ENCODE measurements at regions not wholly inside any gene's neighbourhood (a gene's known extent, or its start where the extent isn't known, plus 50 kb on each side); places are given as distances from the start of the nearest gene placed in this dataset.

DNA sequence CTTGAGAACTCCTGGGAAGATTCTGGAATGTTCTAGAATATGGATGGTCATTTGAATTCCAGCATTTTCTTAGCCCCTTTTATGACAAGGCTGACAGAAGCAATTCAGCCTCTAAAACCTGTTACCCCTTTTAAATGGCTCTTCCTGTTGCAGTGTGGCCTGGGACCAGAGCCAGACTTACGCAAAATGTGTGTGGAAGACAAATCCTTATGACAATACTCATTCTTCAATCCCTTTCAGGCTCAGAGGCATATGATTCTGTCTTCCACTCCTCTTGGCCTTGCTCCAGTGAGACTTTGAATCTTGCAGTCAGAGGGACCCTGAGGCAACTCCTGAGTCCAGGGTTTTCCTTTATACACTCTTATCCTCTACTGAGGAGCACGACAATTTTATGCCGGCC, 287.0 kb downstream of the CLIC5 start:
- H3K4me3 ChIP-seq (ENCODE audit: low read depth, low read length) = no peak overlapping the region
- DNase-seq (ENCODE audit: low read depth) = no peak
- TF ChIP-seq, protein P1, sequence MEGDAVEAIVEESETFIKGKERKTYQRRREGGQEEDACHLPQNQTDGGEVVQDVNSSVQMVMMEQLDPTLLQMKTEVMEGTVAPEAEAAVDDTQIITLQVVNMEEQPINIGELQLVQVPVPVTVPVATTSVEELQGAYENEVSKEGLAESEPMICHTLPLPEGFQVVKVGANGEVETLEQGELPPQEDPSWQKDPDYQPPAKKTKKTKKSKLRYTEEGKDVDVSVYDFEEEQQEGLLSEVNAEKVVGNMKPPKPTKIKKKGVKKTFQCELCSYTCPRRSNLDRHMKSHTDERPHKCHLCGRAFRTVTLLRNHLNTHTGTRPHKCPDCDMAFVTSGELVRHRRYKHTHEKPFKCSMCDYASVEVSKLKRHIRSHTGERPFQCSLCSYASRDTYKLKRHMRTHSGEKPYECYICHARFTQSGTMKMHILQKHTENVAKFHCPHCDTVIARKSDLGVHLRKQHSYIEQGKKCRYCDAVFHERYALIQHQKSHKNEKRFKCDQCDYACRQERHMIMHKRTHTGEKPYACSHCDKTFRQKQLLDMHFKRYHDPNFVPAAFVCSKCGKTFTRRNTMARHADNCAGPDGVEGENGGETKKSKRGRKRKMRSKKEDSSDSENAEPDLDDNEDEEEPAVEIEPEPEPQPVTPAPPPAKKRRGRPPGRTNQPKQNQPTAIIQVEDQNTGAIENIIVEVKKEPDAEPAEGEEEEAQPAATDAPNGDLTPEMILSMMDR (IDR thresholded peaks at IDR 0.05; ENCODE audit: low read depth, low read length, missing control alignments) = no peak
- in situ Hi-C loops (cut with HindIII; ENCODE audit: low sequenced_read_pairs) = no loop called here

DNA sequence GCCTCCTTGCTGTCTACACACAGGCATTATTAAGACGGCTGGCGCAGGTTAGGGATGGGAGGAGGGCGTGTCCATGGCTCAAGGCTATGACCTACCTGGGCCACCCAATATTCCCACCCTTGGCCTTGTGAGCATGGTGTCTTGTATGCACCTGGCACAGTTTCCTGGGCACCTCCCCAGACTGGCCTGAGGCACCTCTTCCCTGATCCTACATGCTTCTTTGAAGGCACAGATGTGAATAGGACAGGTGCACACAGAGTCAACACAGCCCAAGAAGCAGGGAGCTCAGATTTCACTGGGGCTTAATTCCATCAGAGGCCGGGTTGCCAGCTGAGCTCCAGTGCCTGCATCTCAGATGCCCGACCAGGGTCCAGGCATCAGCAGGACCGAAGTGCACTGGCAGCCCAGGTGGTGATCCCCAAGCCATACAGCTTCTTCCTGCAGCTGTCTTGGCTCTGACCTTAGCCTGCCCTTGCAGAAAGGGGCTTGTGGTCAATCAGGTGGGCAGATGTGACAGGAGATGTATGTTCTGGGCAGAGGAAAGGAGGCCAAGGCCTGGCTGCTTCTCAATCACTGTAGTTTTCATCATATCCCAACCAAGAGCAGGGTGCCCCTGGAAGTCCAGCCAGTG, 287.7 kb downstream of the CLIC5 start:
- in situ Hi-C loops (cut with HindIII; ENCODE audit: low sequenced_read_pairs) = no loop called here
- no peak for DNase-seq (ENCODE audit: low read depth)
- no peak overlapping the region for H3K4me3 ChIP-seq (ENCODE audit: low read depth, low read length)
- TF ChIP-seq, protein P1 (IDR thresholded peaks at IDR 0.05; ENCODE audit: low read depth, low read length, missing control alignments) = no peak

DNA sequence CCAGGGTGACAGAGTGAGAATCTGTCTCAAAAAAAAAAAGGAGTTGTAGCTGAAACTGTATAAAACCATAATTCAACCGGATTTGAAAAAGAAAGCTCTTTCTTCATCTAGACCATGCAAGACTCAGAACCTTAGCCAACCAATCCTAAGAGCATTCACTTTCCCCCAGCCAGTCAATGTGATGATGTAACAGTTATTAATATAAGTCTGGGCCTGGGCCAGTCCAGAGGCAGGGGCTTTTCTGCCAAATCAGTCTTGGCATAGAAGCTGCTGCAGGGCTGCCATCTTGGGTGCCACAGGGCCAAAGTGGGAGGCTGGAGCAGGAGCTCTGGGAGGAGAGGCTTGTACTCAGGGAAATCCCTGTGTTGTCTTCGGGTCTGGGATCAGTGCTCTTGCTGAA, 288.4 kb downstream of the CLIC5 start:
- DNase-seq (ENCODE audit: low read depth) = no peak
- no peak overlapping the region for H3K4me3 ChIP-seq (ENCODE audit: low read depth, low read length)
- TF ChIP-seq, protein P1 (IDR thresholded peaks at IDR 0.05; ENCODE audit: low read depth, low read length, missing control alignments) = no peak
- in situ Hi-C loops (cut with HindIII; ENCODE audit: low sequenced_read_pairs) = no loop called here

DNA sequence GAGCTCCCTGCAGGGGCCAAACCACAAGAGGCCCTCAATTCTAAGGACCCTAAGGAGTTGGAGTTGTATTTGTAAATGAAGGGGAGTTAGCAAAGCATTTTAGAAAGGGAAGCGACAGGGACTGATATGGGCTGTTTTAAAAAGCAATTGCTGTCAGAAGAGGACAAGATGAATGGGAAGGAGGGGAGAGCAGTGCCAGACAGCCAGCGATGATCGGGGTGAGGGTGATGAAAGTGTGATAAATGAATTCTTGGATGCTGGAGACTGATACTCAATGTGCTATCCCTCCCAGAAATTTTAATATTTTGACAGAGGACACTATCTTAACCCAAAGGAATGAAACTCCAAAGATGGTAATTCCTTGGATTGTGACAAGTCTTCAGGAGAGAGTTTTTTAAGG, 289.2 kb downstream of the CLIC5 start:
- no peak overlapping the region for H3K4me3 ChIP-seq (ENCODE audit: low read depth, low read length)
- TF ChIP-seq, protein P1 (IDR thresholded peaks at IDR 0.05; ENCODE audit: low read depth, low read length, missing control alignments) = no peak
- DNase-seq (ENCODE audit: low read depth) = no peak
- in situ Hi-C loops (cut with HindIII; ENCODE audit: low sequenced_read_pairs) = no loop called here

- DNase-seq (ENCODE audit: low read depth) = peak; percentile 81
- TF ChIP-seq, protein P1 (IDR thresholded peaks at IDR 0.05; ENCODE audit: low read depth, low read length, missing control alignments) = no peak
- in situ Hi-C loops (cut with HindIII; ENCODE audit: low sequenced_read_pairs) = no loop called here
- H3K4me3 ChIP-seq (ENCODE audit: low read depth, low read length) = no peak overlapping the region
These were observed 291.1 kb downstream of the CLIC5 start for GRCh38 chr6:45724511-45724910.

DNA sequence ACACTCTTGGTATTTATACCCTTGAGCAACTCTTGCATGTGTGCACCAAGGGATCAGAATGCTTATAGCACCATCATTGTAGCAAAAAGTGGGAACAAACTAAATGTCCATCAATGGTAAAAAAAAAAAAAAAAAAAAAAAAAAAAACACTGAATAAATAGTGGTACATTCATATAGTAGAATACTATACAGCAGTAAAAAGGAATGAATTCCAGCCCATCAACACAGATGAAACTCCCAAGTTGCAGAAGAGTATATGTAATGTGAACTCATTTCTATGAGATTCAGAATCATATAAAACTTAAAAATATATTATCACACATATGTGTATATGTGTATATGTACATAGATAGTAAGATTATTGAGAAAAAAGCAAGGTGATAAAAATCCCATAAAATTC, 291.6 kb downstream of the CLIC5 start:
- no peak overlapping the region for H3K4me3 ChIP-seq (ENCODE audit: low read depth, low read length)
- TF ChIP-seq, protein P1 (IDR thresholded peaks at IDR 0.05; ENCODE audit: low read depth, low read length, missing control alignments) = no peak
- in situ Hi-C loops (cut with HindIII; ENCODE audit: low sequenced_read_pairs) = no loop called here
- DNase-seq (ENCODE audit: low read depth) = no peak

Measured in astrocyte of the cerebellum (primary cell).